Right renal pelvis (tissue), 4 donors: ENCODE measurements at regions not wholly inside any gene's neighbourhood (a gene's known extent, or its start where the extent isn't known, plus 50 kb on each side); places are given as distances from the start of the nearest gene placed in this dataset.

Source experiments
- DNase-seq, 4 donors: peaks; one replicate each; pipeline ENCODE4 v3.0.0-alpha.2; 2013; ENCODE audit warnings: low read depth in 4 of 4, low spot score in 3 of 4, missing footprints in 1 of 4

DNA sequence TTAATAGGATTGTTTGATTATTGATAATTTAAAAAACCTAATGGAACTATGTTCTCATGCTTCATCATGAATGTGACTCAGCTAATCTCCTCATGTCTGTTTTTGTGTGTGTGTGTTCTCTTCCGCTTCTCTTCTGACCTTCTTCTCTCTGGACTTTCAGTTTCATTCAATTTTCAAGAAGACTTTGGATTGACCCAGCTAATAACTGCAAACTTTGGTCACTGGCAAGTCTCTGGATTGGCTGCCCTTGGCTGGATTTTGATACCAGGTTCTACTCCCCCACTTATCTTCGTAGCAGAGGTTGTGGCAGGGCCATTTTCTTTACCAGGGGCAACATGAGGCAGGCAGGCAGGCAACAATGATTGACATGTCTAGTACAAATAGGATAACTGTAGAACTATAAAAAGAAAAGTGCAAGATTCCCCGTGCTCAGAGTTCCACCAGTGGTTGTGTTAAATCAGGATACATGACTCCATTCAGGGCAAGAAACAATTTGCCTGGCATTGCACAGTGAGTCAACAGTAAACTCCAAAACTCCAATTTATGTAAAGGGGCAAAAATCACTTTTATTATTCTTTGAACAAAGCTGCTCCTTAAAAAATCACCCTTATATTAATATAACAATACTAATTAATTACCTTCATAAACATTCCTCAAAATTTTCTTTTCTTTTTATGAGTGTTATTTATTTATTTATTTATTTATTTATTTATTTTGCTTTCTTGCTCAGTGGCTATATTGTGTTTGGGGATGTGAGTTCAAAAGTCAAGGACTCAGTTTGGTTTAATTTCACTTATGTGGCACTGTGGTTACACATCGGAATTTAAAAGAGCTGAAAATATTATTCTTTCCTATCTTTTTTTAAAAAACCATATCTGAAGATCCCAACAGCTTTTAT is 167.6 kb downstream of the RND3 start:
- no peak for DNase-seq

DNA sequence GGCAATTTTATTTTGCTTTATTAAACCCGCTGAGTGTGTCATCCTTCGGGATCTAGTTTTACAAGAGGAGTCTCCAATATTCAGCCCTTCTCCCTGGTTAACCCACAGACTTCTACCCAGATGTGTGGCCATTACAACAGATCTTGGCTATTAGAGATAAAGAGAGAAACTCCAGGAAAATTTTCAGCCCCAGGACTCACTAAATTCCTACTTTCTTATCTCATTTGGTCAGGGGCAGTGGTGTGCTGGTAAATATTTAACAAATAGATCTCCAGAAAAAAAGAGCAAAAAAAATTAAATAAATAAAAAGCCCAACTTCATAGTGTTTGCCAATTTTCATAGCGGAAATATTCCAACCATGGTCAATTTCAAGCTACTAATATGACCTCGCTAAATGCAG is 168.4 kb downstream of the RND3 start:
- no peak for DNase-seq

DNA sequence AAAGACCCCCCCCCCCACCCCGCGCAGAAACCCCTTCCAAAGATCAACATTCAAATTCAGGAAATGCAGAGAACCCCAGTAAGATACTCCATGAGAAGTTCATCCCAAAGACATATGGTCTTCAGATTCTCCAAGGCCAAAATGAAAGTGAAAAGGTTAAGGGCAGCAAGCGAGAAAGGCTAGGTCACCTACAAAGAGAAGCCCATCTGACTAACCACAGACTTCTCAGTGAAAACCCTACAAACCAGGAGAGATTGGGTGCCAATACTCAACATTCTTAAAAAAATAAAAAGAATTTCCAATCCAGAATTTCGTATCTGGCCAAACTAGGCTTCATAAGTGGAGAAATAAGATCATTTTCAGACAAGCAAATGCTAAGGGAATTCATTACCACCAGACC is 175.2 kb downstream of the RND3 start:
- no peak for DNase-seq

- no peak for DNase-seq
Observed at GRCh38 chr2:150309311-150310080, 178.0 kb downstream of the RND3 start.

GRCh38 chr2:150307258-150307657 is 180.2 kb downstream of the RND3 start:
- no peak for DNase-seq

GRCh38 chr2:150303281-150303680 is 184.2 kb downstream of the RND3 start:
- no peak for DNase-seq

DNA sequence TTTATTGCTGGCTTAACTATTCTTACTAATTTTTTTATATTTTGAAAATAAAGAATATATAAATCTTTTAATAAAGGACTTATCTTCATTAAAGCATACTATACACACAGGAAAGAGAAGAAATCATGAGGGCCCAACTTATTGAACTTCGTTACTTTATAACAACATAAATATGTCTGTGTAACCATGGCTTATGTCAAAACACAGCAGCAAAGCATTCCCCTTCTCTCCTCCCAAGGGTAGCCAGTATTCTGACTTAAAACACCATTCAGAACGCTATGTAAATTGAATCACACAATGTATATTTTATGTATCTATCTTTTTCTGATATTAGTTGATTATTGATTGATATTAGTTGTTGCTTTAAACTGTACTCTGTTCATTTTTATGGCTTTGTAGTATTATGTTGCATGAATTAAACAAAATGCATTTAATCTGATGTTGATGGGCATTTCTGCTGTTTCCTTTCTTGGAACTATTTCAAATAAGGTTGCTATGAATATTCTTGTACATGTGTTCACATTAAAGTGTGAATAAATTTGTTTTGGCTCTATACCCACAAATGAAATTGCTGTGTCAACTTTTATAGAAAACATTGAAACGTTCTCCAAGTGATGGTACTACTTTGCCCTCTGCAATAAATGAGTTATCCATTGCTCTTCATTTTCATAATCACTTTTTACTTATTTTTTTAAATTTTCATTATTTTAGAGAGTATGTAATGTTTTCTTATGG is 188.7 kb downstream of the RND3 start:
- DNase-seq, result no peak

DNA sequence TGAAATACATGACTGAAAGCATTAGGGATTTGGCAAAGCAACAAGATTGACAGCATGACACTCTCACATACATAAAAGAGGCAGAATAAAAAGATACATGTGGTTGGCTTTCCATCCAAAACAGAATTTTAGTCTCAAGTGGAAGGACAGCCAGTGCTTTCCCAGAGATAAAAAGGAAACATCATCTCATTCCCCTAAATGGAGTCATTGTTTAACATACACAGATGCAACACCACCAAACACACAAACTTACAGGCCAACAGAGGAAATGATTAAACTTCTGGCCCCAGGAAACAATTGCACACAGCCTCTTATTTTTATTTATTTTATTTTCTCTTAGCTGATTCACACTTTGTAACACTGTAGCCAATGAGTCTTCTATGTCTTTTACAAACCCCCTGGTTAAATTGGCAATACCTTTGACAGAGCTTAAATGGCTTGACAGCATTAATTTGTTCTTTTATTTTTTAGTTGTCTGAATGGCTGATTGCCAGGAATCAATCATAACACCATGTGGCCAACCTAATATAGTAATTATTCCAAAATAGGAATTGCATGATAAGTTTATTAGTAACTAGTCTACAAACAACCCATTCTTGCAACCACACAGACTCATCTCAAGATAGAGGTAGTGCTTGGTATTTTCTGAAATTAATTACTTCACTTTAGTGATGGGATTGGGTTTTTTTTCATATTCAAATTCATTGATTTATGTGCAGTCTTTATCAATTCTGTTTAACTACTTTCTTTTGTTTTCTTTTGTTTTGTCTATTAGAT is 190.5 kb downstream of the RND3 start:
- DNase-seq, result no peak

GRCh38 chr2:150295544-150295943 is 191.9 kb downstream of the RND3 start:
- no peak for DNase-seq

DNA sequence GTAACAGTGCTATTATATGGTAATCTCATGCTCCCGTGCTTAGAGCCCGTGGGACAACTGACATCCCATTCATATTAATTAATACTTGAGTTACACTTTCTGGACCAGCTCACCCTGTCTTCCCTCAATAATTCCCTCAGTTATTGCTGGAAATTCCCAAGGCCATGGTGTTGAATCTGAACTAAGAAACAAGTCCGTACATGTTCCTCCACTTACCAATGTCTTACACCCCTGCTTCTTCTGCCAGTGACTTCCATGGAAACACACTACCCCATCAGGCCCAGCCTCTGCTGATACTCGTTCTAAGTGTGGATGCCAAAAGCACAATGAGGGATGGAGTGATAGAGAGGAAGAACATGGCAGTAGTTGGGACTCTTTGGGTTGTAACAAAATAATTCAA is 193.7 kb downstream of the RND3 start:
- no peak for DNase-seq

GRCh38 chr2:150292807-150293206 is 194.7 kb downstream of the RND3 start:
- no peak for DNase-seq

DNA sequence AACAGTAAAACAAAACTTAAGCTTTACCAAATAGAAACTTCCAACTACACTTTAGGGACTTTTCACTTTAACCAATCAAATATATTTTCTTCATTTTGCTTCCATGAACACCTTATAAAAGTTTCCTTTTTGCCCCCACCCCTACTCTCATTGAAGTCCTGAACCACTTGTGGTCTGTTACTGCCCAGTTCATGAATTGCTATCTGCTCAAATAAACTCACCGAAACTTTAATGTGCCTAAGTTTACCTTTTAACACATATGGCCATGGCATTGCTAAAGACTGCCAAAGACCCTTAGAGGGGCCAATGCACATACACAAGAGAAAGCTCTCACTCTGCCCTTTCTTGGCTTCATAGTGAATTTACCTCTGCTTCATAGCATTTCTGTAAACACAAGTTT is 195.3 kb downstream of the RND3 start:
- DNase-seq, result no peak

DNA sequence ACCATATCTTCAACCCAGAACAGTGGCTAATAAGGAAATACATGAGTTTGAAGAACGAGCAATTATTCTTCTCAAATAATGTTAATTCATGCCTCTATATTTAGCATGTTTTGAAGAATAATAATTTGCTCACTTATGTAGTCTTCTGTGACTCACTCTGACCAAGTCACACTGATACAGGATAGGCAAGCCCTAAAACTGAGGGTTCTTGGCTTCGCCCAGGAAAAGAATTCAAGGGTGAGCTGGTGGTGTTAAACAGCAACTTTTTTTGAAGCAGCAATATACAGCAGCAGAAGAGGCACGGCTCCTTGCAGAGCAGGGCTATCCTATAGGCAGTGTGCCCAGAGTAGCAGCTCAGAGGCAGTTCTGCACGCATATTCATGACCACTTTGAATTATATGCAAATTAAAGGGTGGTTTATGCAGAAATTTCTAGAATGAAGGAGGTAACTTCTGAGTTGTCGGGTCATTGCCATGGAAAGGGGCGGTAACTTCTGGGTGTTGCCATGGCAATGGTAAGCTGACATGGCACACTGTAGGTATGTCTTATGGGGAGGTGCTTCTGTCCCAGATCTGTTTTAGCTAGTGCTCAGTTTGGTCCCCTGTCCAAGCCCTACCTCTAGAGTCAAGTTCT is 200.6 kb downstream of the RND3 start:
- no peak for DNase-seq

DNA sequence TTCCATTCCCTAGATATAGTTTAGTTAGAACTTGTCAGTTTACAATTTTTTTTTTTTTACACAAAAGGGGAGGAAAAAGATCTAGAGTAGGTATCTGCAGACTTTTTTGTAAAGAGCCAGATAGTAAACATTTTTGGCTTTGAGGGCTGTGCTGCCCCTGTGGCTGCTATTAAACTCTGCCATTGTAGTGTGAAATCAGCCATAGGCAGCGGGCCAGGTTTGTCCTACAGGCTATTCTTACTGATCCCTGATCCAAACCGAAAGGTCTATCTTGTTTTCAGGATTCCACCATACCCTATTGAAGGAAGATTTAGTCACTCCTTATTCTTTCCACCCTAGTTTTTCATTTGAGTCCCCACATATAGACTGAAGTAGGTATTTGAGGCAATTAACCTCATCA is 203.4 kb downstream of the RND3 start:
- DNase-seq, result no peak

DNA sequence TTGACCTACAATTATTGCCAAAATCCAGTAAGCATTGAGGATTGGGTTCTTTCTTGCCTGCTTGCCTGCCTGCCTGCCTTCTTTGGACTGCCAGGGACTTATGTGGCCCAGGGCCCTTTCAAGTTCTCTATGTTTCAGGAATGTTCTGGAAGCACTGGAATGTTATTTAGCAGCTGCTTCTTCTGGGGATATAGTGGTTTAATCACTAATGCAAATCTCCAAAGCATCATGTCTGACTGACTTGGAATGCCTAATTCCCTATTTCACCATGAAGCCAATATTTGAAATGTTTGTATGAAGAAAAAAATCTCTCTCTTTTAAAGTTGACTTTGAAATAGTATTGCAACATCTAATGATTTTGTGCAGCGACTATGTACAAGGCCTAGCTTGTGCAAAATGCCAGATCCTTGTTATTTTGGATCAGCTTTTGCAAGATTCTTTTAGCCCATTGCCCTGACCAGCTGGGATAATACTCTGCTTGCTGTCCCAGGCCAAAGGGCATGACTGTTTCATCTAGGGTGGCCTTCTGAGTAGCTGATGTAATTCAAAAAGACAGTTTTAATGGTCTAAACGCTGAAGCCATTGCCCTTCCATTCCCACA is 204.6 kb downstream of the RND3 start:
- no peak for DNase-seq

DNA sequence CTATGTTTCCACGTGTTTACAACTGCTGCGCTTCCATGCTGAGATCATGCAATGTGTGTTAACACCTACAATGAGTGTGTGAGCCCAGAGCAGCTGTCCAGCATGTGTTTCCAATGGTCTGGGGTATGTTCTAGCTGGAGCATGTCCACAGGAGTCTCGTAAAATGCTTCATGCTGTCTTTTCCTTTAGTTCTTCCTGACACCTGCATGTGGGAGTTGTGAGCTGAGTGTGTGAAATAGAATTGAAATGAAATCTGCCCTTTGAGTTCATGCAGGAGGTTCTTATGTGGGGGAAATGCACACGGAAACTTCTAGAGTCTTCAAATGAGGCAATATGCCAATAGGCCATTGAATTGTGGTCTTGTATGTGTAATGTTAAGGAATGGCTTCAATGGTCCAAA is 205.1 kb downstream of the RND3 start:
- no peak for DNase-seq

GRCh38 chr2:150280231-150280630 is 207.2 kb downstream of the RND3 start:
- no peak for DNase-seq

- DNase-seq, result no peak
Observed at GRCh38 chr2:150279686-150280085, 207.8 kb downstream of the RND3 start.

- DNase-seq, result no peak
Observed at GRCh38 chr2:150276737-150277136, 210.7 kb downstream of the RND3 start.

GRCh38 chr2:150274108-150274507 is 213.4 kb downstream of the RND3 start:
- DNase-seq, result no peak
